ENCODE measurements at regions not wholly inside any gene's neighbourhood (a gene's known extent, or its start where the extent isn't known, plus 50 kb on each side); places are given as distances from the start of the nearest gene placed in this dataset.

- TF ChIP-seq SRF (IDR thresholded peaks at IDR 0.05; ENCODE audit: low read depth, low read length): no peak
- TF ChIP-seq SAP30 (IDR thresholded peaks at IDR 0.05; ENCODE audit: insufficient read depth, insufficient replicate concordance, low read length): no peak
- no peak for TF ChIP-seq SP2 (IDR thresholded peaks at IDR 0.05; ENCODE audit: low read length)
- TF ChIP-seq CBX8 (IDR thresholded peaks at IDR 0.05; ENCODE audit: borderline replicate concordance, low read depth, low read length): no peak
Observed at GRCh38 chr10:28468707-28469483, 64.0 kb upstream of the WAC start (continued).

Data from H1 (cell line).